AG10803 (cell line): ENCODE measurements at regions not wholly inside any gene's neighbourhood (a gene's known extent, or its start where the extent isn't known, plus 50 kb on each side); places are given as distances from the start of the nearest gene placed in this dataset.

Experiments
- DNase-seq: peaks from one replicate; pipeline ENCODE4 v3.0.0; 2010; ENCODE audit warnings: low read depth
- H3K4me3 ChIP-seq: 2 replicates; pipeline ENCODE4 v1.5.1; 2011; ENCODE audit warnings: mild to moderate bottlenecking, low read length, control low read depth
- CTCF ChIP-seq: conservative IDR thresholded peaks from 2 replicates; pipeline ENCODE4 v1.5.1; 2011; ENCODE audit warnings: mild to moderate bottlenecking, low read length, control low read depth, inconsistent platforms

- TF ChIP-seq CTCF, result no peak
- DNase-seq, result no peak
- H3K4me3 ChIP-seq, result no peak overlapping the region
Observed at GRCh38 chr2:217418544-217418943, 558.7 kb upstream of the TNP1 start.

- no peak overlapping the region for H3K4me3 ChIP-seq
- no peak for TF ChIP-seq CTCF
- DNase-seq, result peak; percentile 86
Observed at GRCh38 chr2:217418090-217418489, 558.2 kb upstream of the TNP1 start.

GRCh38 chr2:217417536-217417935 is 557.7 kb upstream of the TNP1 start:
- DNase-seq, result peak; percentile 44
- H3K4me3 ChIP-seq, result no peak overlapping the region
- no peak for TF ChIP-seq CTCF

GRCh38 chr2:217415316-217415715 is 555.5 kb upstream of the TNP1 start:
- TF ChIP-seq CTCF, result no peak
- no peak for DNase-seq
- no peak overlapping the region for H3K4me3 ChIP-seq

GRCh38 chr2:217414429-217414828 is 554.6 kb upstream of the TNP1 start:
- H3K4me3 ChIP-seq, result no peak overlapping the region
- no peak for DNase-seq
- TF ChIP-seq CTCF, result no peak

GRCh38 chr2:217413193-217413592 is 553.3 kb upstream of the TNP1 start:
- no peak for TF ChIP-seq CTCF
- DNase-seq, result peak; percentile 80
- no peak overlapping the region for H3K4me3 ChIP-seq

- H3K4me3 ChIP-seq, result no peak overlapping the region
- TF ChIP-seq CTCF, result no peak
- peak; percentile 47 for DNase-seq
Observed at GRCh38 chr2:217412721-217413120, 552.9 kb upstream of the TNP1 start.
